A673 (cell line): ENCODE measurements at regions not wholly inside any gene's neighbourhood (a gene's known extent, or its start where the extent isn't known, plus 50 kb on each side); places are given as distances from the start of the nearest gene placed in this dataset.
"Not testable (repeated sequence)": the region's sequence is repeated elsewhere in the genome, so short reads cannot be mapped to it uniquely, and the experiment has no call there.

ENCODE experiments used
- BruUV-seq: library from RNA; stranded (reverse); fragments of 400-500 nt; replicated peaks from 2 replicates; lab custom pipeline; 2021; lab: Mats Ljungman, UMichigan
- CTCF ChIA-PET: fragments of 300-600 bp; sonication (Branson Sonifier 250); formaldehyde crosslinking; loops from one replicate; lab custom pipeline; 2022; ENCODE audit warnings: antibody characterized with exemption; lab: Charles Lee
- POLR2A ChIA-PET: fragments of 300-600 bp; sonication (Branson Sonifier 250); formaldehyde crosslinking; loops from one replicate; lab custom pipeline; 2022; ENCODE audit warnings: antibody characterized with exemption; ENCODE audit not compliant: low non-redundant PET; lab: Charles Lee
- DNase-seq: peaks from one replicate; pipeline ENCODE4 v3.0.0-alpha.2; 2015; ENCODE audit warnings: low spot score
- H3K27ac ChIP-seq: fragments of 200-600 bp; sonication (generic); 2 replicates; pipeline ENCODE4 v1.5.1; 2016; ENCODE audit warnings: mixed run types, low read depth, mild to moderate bottlenecking, mixed read lengths, antibody characterized with exemption, low read length; ENCODE audit not compliant: poor library complexity, severe bottlenecking
- H3K27me3 ChIP-seq: fragments of 200-600 bp; sonication (generic); replicated peaks from 2 replicates; pipeline ENCODE4 v1.6.1; 2017; ENCODE audit warnings: mixed run types, low read depth, mild to moderate bottlenecking, mixed read lengths, antibody characterized with exemption, low read length; ENCODE audit not compliant: insufficient read depth, poor library complexity
- H3K36me3 ChIP-seq: fragments of 200-600 bp; sonication (generic); 2 replicates; pipeline ENCODE4 v1.6.1; 2016; ENCODE audit warnings: mixed run types, mild to moderate bottlenecking, mixed read lengths, antibody characterized with exemption, low read length; ENCODE audit not compliant: insufficient read depth, poor library complexity, severe bottlenecking
- H3K4me1 ChIP-seq: fragments of 200-600 bp; sonication (generic); 2 replicates; pipeline ENCODE4 v1.6.1; 2017; ENCODE audit warnings: mixed run types, mild to moderate bottlenecking, mixed read lengths, antibody characterized with exemption, low read length; ENCODE audit not compliant: insufficient read depth, poor library complexity, severe bottlenecking
- H3K4me3 ChIP-seq: fragments of 200-600 bp; sonication (generic); 2 replicates; pipeline ENCODE4 v1.5.1; 2016; ENCODE audit warnings: low read depth, mixed run types, mild to moderate bottlenecking, mixed read lengths, low read length; ENCODE audit not compliant: poor library complexity, severe bottlenecking
- H3K9me3 ChIP-seq: fragments of 200-600 bp; sonication (generic); 2 replicates; pipeline ENCODE4 v1.6.1; 2016; ENCODE audit warnings: mixed run types, low read depth, mild to moderate bottlenecking, mixed read lengths, antibody characterized with exemption, low read length; ENCODE audit not compliant: poor library complexity, severe bottlenecking
- intact Hi-C: fragments of 100-400 bp; cut with micrococcal nuclease; formaldehyde crosslinking; loops from one replicate; pipeline ENCODE4 v1.10.0; 2022; ENCODE audit not compliant: unreplicated experiment

DNA sequence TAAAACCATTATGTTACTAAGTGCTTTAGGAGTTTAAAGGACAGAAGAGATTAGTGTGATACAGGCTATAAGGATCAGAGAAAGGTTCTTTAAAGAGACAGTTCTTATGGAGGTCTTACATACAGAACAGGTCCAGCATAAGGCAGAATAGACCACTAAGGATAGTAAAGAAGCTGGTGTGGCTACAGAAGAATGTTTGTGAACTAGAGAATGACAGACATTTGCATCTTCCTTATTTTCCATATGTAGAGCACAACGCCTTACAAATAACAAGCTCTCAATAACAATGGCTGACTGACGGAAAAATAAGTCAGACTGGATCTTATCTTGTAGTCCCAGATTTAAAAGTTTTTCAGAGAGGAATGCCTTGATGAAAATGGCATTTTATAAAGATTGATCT lies 95.6 kb upstream of the NOTCH2NLA start:
- POLR2A ChIA-PET, H3K27ac ChIP-seq, CTCF ChIA-PET: not testable (repeated sequence)

GRCh38 chr1:146323302-146323701 lies 94.5 kb upstream of the NOTCH2NLA start:
- POLR2A ChIA-PET, H3K36me3 ChIP-seq, H3K4me3 ChIP-seq, H3K4me1 ChIP-seq, DNase-seq, H3K27me3 ChIP-seq, H3K9me3 ChIP-seq, CTCF ChIA-PET, BruUV-seq, intact Hi-C loops, H3K27ac ChIP-seq: not testable (repeated sequence)

More for the DNA sequence above, 95.6 kb upstream of the NOTCH2NLA start:
- H3K27me3 ChIP-seq, BruUV-seq, H3K36me3 ChIP-seq, DNase-seq, H3K4me3 ChIP-seq, H3K4me1 ChIP-seq, intact Hi-C loops, H3K9me3 ChIP-seq: not testable (repeated sequence)

GRCh38 chr1:146322893-146323292 lies 94.1 kb upstream of the NOTCH2NLA start:
- H3K27me3 ChIP-seq, H3K4me1 ChIP-seq, CTCF ChIA-PET, intact Hi-C loops, H3K27ac ChIP-seq, H3K36me3 ChIP-seq, DNase-seq, POLR2A ChIA-PET, H3K4me3 ChIP-seq, BruUV-seq, H3K9me3 ChIP-seq: not testable (repeated sequence)

DNA sequence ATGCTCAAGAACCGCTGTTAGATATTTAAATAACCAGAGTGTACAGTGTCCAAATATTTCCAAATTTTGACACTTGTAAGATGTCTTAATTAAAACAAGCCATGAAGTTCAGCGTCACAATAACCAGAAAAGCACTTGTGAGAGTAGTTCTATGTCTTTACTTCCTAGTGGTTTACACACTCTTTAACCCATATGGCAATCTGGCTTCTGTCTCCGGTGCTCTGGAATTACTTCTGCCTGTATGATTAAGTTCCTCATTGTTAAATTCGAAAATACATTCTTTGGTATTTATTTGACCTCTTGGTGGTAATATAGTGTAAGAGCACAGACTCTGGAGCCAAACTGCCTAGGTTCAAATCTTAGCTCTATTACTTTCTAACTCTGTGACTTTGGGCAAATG lies 89.9 kb upstream of the NOTCH2NLA start:
- DNase-seq, H3K9me3 ChIP-seq, H3K4me3 ChIP-seq, H3K27me3 ChIP-seq, H3K4me1 ChIP-seq, CTCF ChIA-PET, H3K27ac ChIP-seq, intact Hi-C loops, POLR2A ChIA-PET, BruUV-seq, H3K36me3 ChIP-seq: not testable (repeated sequence)

DNA sequence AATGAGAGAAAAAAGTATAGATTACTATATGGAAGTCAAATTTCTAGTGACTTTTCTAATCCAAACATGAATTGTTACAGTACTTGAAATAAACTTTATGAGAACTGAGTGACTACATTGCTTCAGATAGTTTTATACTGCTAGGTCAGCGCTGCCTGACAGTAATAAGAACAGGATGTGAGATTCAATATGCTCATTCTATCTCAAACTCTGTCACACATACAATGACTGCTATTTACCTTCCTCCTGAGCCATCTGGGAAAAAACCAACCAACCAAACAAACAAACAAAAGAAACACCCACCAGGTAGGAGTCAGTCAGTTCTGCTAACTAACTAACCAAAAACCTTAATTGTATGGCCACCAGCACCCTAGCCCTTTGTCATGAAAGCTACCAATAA lies 89.0 kb upstream of the NOTCH2NLA start:
- DNase-seq, H3K9me3 ChIP-seq, intact Hi-C loops, H3K4me1 ChIP-seq, POLR2A ChIA-PET, CTCF ChIA-PET, H3K27me3 ChIP-seq, H3K27ac ChIP-seq, BruUV-seq, H3K36me3 ChIP-seq, H3K4me3 ChIP-seq: not testable (repeated sequence)

DNA sequence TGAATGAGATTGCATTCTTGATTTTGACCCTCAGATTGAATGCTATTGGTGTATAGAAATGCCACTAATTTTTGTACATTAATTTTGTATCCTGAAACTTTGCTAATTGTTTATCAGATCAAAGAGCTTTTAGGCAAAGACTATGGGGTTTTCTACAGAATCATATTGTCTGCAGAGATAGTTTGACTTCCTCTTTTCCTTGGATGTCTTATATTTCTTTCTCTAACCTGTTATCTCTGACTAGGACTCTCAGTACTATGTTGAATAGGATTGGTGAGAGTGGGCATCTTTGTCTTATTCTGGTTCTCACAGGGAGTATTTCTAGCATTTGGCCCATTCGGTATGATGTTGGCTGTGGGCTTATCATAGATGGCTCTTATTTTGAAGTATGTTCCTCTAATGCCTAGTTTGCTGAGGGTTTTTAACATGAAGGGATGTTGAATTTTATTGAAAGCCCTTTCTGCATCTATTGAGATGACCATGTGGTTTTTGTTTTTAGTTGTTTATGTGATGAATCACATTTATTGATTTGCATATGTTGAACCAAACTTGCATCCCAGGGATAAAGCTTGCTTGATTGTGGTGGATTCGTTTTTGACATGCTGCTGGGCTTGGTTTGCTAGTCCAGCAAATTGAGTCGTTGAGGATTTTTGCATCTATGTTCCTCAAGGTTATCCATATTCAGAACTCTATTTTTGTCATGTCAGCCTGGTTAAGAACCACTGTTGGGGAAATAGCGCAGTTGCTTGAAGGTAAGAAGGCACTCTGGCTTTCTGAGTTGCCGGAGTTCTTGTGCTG lies 85.8 kb upstream of the NOTCH2NLA start:
- H3K4me1 ChIP-seq, H3K27ac ChIP-seq, H3K36me3 ChIP-seq, H3K4me3 ChIP-seq, BruUV-seq, H3K27me3 ChIP-seq, intact Hi-C loops, DNase-seq, CTCF ChIA-PET, POLR2A ChIA-PET, H3K9me3 ChIP-seq: not testable (repeated sequence)

DNA sequence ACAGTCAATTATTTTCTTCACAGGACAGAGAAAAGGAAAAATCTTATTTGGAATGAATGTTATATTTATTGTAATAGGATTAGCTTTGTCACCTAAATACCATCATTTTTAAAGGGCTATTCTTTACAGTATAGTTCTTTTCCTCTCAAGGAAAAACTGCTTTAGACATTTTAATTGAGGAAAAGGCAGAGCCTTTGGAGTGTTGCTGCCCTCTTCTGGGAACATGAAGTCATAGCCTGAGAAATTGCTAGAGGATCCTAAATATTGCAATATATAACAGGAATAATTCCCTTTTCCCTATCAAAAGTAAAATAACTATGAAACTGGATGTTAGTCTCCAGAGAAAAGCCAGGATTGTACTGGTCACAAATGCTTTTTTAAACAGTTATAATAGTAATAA lies 81.8 kb upstream of the NOTCH2NLA start:
- H3K27me3 ChIP-seq, H3K36me3 ChIP-seq, CTCF ChIA-PET, H3K27ac ChIP-seq, H3K4me3 ChIP-seq, intact Hi-C loops, POLR2A ChIA-PET, H3K9me3 ChIP-seq, DNase-seq, H3K4me1 ChIP-seq, BruUV-seq: not testable (repeated sequence)

DNA sequence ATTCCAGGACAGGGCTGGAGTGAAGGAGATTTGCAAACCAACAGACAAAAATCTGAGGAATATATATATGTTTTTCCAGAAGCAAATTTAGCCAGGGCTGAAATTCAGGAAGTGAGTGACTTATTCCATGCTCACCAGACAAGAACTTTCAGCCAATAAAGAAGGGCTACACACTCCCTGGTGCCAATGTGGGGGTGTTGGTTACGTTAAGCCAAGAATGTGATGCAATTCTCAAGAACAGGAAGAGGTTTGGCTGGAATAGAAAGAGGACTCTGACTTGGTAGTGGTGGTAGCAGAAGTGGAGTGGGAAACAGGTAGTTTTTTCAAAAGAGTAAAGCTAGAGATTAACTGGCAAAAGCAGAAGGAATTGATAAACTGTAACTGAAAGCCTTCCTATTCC lies 80.6 kb upstream of the NOTCH2NLA start:
- H3K27me3 ChIP-seq, H3K27ac ChIP-seq, H3K36me3 ChIP-seq, POLR2A ChIA-PET, DNase-seq, H3K4me1 ChIP-seq, H3K9me3 ChIP-seq, intact Hi-C loops, H3K4me3 ChIP-seq, CTCF ChIA-PET, BruUV-seq: not testable (repeated sequence)
